Right atrium auricular region (tissue), 2 donors: ENCODE measurements at regions not wholly inside any gene's neighbourhood (a gene's known extent, or its start where the extent isn't known, plus 50 kb on each side); places are given as distances from the start of the nearest gene placed in this dataset.
A peak's percentile ranks its signal among the peaks of the same experiment; 100 is the strongest.

Source experiments
- DNase-seq: peaks from one replicate; pipeline ENCODE4 v3.0.0-alpha.2; 2019; ENCODE audit warnings: low spot score
- H3K27ac ChIP-seq, 2 donors: fragments of 200-600 bp; sonication (generic); 1 replicate in 1 of 2; 2 replicates in 1 of 2; pipeline ENCODE4 v1.5.1; 2016 to 2019
- H3K27me3 ChIP-seq, 2 donors: fragments of 200-600 bp; sonication (generic); one replicate each; pipeline versions ENCODE4 v1.5.1 to v1.6.0; 2017 to 2019
- H3K36me3 ChIP-seq: fragments of 200-600 bp; sonication (generic); one replicate; pipeline ENCODE4 v1.5.1; 2016
- H3K4me1 ChIP-seq, 2 donors: fragments of 200-600 bp; sonication (generic); one replicate each; pipeline versions ENCODE4 v1.5.1 to v1.6.0; 2017 to 2019
- H3K4me3 ChIP-seq, 2 donors: fragments of 200-600 bp; sonication (generic); 1 replicate in 1 of 2; 2 replicates in 1 of 2; pipeline ENCODE4 v1.5.1; 2017 to 2019; ENCODE audit warnings: mild to moderate bottlenecking in 1 of 2, moderate library complexity in 1 of 2
- H3K9me3 ChIP-seq, 2 donors: fragments of 200-600 bp; sonication (generic); one replicate each; pipeline ENCODE4 v1.5.1; 2019
- TF ChIP-seq, protein P1 (sequence below), 2 donors: fragments of 200-600 bp; sonication (generic); IDR thresholded peaks; one replicate each; pipeline ENCODE4 v1.5.1; 2019; ENCODE audit warnings: antibody characterized with exemption in 2 of 2

DNA sequence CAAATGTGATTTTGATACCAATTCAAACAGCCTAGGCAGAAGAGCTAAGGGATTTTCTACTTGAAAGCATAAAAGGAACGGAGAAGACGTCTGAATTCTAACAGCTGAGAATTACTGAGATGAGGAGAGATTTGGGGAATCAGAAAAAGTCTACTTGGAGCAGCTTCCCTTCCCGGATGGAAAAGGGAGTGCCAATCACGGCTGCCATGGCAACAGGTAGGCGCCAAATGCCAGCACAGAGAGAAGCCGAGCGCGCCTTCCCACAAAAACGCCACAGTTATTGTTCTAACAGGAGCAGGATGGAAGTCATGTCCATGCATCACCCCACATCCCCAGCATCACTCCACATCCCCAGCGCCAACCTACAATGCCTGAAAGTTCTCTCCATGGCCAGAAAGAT, 63.5 kb upstream of the PRR20G start:
- H3K27me3 ChIP-seq, result no peaks in the 10 kb centered on the region
- H3K4me1 ChIP-seq, result no peaks in the 10 kb centered on the region
- H3K4me3 ChIP-seq, result no peak overlapping the region
- DNase-seq, result peak; percentile 16
- H3K36me3 ChIP-seq, result no peaks in the 10 kb centered on the region
- no peak overlapping the region for H3K27ac ChIP-seq
- H3K9me3 ChIP-seq, result peaks cover 0 to 3% of the 10 kb centered on the region in 2 donors
- TF ChIP-seq, protein P1, sequence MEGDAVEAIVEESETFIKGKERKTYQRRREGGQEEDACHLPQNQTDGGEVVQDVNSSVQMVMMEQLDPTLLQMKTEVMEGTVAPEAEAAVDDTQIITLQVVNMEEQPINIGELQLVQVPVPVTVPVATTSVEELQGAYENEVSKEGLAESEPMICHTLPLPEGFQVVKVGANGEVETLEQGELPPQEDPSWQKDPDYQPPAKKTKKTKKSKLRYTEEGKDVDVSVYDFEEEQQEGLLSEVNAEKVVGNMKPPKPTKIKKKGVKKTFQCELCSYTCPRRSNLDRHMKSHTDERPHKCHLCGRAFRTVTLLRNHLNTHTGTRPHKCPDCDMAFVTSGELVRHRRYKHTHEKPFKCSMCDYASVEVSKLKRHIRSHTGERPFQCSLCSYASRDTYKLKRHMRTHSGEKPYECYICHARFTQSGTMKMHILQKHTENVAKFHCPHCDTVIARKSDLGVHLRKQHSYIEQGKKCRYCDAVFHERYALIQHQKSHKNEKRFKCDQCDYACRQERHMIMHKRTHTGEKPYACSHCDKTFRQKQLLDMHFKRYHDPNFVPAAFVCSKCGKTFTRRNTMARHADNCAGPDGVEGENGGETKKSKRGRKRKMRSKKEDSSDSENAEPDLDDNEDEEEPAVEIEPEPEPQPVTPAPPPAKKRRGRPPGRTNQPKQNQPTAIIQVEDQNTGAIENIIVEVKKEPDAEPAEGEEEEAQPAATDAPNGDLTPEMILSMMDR (IDR thresholded peaks at IDR 0.05), result no peak

DNA sequence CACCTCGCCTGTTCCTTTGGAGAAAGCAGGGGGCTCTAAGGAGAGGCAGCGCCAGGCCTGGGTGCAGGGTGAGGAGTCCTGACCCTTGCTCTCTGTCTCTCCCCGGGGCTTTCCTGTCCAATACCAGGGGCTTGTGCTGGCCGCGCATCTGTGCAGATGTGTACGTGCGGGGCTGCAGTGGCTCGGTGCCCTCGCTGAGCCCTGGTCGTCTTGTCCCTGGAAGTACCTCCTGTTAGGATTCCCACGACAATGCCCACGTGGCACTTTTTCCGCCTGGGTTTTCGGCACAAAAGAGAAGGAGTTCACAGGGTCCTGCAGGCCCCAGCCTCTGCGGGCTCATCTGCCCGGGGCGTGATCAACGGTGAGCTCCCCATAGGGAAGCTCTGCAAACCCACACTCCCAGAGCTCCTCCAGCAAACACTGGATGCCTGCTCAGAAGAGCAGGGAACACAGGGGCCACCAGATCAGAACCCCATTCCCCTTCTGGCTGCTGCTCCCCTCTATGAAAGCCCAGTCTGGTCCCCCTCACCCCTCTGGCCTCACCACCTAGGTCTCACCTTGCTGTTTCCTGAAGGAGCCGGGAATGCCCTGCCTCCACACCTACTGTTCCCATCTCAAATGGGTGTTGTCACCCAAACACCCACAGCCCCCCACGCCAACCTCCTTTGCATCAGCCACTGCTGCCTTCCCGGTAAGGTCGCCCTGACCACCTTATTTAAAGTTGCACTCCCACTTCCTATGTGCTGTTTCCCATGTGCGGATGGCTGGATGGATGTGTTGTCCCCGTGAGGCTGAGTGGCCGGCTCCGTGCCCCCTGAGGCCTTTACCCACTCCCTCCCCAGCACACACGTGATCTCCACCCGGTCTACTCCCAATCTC, 62.6 kb upstream of the PRR20G start:
- Histone ChIP-seq H3K36me3 (no peaks in the 10 kb centered on the region), H3K27me3 (no peaks in the 10 kb centered on the region), H3K4me1 (no peaks in the 10 kb centered on the region), H3K9me3 (no peaks in the 10 kb centered on the region), H3K4me3 (no peak overlapping the region), H3K27ac (no peak overlapping the region)
- DNase-seq, result peak; percentile 47
- TF ChIP-seq, protein P1 (IDR thresholded peaks at IDR 0.05), result no peak

DNA sequence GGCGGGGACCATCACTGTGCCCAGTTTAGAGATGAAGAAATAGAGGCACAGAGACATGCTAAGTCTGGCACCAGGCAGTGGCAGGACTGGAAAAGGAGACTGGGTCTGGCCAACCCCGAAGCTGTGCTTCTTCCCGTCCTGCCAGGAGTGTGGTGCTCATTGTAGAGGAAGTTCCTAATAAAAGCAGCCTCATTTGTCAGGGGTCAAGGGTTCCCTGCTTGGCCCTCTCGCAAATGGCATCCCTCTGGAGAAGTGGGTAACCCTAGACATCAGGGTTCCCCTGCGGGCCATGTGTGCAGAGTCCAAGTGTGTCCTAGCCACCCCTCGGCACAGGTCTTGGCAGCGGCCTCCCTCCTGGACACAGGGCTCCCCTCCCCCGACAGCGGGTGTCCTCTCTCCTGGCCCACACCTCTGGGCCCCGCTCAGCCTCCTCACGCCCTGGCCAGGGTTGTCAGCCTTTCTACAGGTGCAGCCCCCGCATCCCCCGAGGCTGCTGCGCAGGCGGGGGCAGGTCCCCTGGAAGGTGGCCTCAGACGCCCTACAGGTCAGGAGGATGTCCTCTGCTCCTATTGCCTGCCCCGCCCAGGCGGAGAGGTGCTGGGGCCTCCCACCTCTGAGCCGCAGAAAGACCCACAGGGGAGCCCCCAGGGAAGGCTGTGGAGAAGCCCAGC, 61.8 kb upstream of the PRR20G start:
- H3K9me3 ChIP-seq, result no peaks in the 10 kb centered on the region
- TF ChIP-seq, protein P1 (IDR thresholded peaks at IDR 0.05), result no peak
- no peaks in the 10 kb centered on the region for H3K27me3 ChIP-seq
- DNase-seq, result peak; percentile 7
- H3K4me1 ChIP-seq, result no peaks in the 10 kb centered on the region
- H3K36me3 ChIP-seq, result no peaks in the 10 kb centered on the region
- H3K27ac ChIP-seq, result no peak overlapping the region
- H3K4me3 ChIP-seq, result no peak overlapping the region

DNA sequence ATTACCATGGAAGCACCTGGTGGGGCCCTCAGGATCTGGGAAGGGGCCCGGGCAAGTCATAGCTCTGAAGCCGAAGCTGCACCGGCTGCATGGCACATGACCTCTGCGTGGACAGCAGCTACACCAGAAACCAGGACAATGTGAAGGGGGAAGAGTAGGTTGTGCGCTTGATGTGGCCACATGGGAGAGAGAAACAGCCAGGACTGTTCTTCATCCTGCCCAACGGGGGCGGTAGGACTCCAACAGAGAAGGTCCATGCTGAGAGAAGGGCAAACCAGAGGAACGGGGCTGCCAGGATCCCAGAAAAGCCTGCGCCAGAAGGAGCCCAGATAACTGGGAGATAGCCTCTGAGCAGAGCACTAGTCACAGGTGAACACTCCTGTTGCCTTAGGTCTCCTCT, 54.9 kb upstream of the PRR20G start:
- Histone ChIP-seq H3K9me3 (no peaks in the 10 kb centered on the region), H3K4me1 (no peaks in the 10 kb centered on the region), H3K27me3 (peaks cover 0 to 8% of the 10 kb centered on the region in 2 donors), H3K36me3 (no peaks in the 10 kb centered on the region), H3K4me3 (no peak overlapping the region), H3K27ac (no peak overlapping the region)
- TF ChIP-seq, protein P1 (IDR thresholded peaks at IDR 0.05), result no peak
- no peak for DNase-seq

DNA sequence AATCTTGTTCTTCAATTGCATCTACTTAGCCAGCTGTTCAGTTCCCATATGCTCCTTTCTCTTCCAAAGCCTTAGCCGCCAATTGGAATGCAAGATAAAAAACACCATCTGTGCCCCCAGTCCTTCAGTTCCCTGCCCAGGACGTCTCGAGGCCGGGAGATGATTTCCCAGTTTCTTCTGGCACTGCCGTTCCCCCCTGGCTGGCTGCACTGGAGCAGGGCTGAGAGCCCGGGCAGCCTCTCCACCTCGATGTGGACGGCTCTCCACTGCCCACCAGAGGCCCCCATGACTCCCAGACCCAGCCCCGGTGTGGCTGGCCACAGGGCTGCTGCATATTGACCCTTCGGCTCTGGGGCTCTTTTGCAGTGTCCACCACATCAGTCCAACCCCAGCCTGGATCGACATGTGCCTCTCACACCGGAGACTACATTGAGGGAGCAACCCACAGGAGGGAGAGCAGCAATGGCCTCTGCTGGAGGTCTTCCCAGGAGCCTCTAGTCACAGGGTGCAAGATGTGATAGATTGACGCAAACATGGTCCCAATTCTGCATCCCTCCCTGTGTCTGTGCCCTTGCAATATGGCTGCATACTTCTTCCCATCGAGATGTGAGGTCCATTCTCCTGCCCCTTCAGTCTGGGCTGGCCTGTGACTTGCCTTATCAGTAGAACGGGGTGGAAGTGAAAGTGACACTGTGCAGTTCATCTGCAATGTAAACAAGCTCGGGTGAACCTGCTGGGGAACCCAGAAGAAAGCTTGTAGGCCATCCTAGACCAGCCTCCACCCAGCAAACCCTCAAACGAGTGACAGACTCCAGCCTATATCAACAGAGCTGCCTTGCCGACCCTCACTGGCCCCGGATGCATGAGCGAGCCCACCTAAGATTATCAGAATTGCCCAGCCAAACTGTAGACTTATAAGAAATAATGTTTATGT, 52.3 kb upstream of the PRR20G start:
- DNase-seq, result no peak
- peaks cover 0 to 4% of the 10 kb centered on the region in 2 donors for H3K9me3 ChIP-seq
- no peaks in the 10 kb centered on the region for H3K36me3 ChIP-seq
- H3K27me3 ChIP-seq, result peaks cover 0 to 8% of the 10 kb centered on the region in 2 donors
- H3K4me1 ChIP-seq, result no peaks in the 10 kb centered on the region
- H3K4me3 ChIP-seq, result no peak overlapping the region
- TF ChIP-seq, protein P1 (IDR thresholded peaks at IDR 0.05), result no peak
- H3K27ac ChIP-seq, result no peak overlapping the region
